ENCODE measurements at regions not wholly inside any gene's neighbourhood (a gene's known extent, or its start where the extent isn't known, plus 50 kb on each side); places are given as distances from the start of the nearest gene placed in this dataset.

- no peak for DNase-seq
These were observed 200.6 kb upstream of the CIBAR2 start for GRCh38 chr16:85312642-85313525.

- DNase-seq: no peak
These were observed 201.4 kb upstream of the CIBAR2 start for GRCh38 chr16:85313526-85314301.

GRCh38 chr16:85314512-85314971 is 202.3 kb upstream of the CIBAR2 start:
- no peak for DNase-seq

GRCh38 chr16:85315866-85316265 is 203.6 kb upstream of the CIBAR2 start:
- DNase-seq: no peak

GRCh38 chr16:85316321-85316919 is 204.1 kb upstream of the CIBAR2 start:
- no peak for DNase-seq

GRCh38 chr16:85316944-85317343 is 204.7 kb upstream of the CIBAR2 start:
- DNase-seq: no peak

- no peak for DNase-seq
These were observed 205.4 kb upstream of the CIBAR2 start for GRCh38 chr16:85317704-85318103.

GRCh38 chr16:85319208-85319983 is 207.1 kb upstream of the CIBAR2 start:
- no peak for DNase-seq

- no peak for DNase-seq
These were observed 207.7 kb upstream of the CIBAR2 start for GRCh38 chr16:85319984-85320440.

GRCh38 chr16:85320677-85321385 is 208.6 kb upstream of the CIBAR2 start:
- DNase-seq: no peak

GRCh38 chr16:85321509-85322271 is 209.4 kb upstream of the CIBAR2 start:
- no peak for DNase-seq

- DNase-seq: no peak
These were observed 211.1 kb upstream of the CIBAR2 start for GRCh38 chr16:85323230-85323960.

GRCh38 chr16:85323961-85324253 is 211.6 kb upstream of the CIBAR2 start:
- DNase-seq: no peak

- no peak for DNase-seq
These were observed 212.2 kb upstream of the CIBAR2 start for GRCh38 chr16:85324488-85324887.

GRCh38 chr16:85326113-85326793 is 214.0 kb upstream of the CIBAR2 start:
- DNase-seq: no peak

- DNase-seq: no peak
These were observed 214.5 kb upstream of the CIBAR2 start for GRCh38 chr16:85326794-85327181.

- no peak for DNase-seq
These were observed 215.7 kb upstream of the CIBAR2 start for GRCh38 chr16:85327731-85328675.

GRCh38 chr16:85328676-85329058 is 216.4 kb upstream of the CIBAR2 start:
- DNase-seq: no peak

Data from activated effector memory CD4-positive, alpha-beta T cell treated with Interleukin-2 at 50 U/mL for 16 hours (primary cell).